Embryonic facial prominence (tissue), 1 donor: ENCODE measurements at regions not wholly inside any gene's neighbourhood (a gene's known extent, or its start where the extent isn't known, plus 50 kb on each side); places are given as distances from the start of the nearest gene placed in this dataset.

Experiments
- DNase-seq: peaks from one replicate; pipeline ENCODE4 v3.0.0-alpha.2; 2016; ENCODE audit errors: extremely low spot score

GRCh38 chr9:107931071-107931715 is 441.6 kb upstream of the KLF4 start:
- no peak for DNase-seq

GRCh38 chr9:107929443-107929842 is 439.9 kb upstream of the KLF4 start:
- DNase-seq: no peak

- no peak for DNase-seq
Measured at GRCh38 chr9:107928701-107929371, 439.3 kb upstream of the KLF4 start.

GRCh38 chr9:107927276-107927675 is 437.7 kb upstream of the KLF4 start:
- no peak for DNase-seq

- DNase-seq: no peak
Measured at GRCh38 chr9:107925749-107926297, 436.3 kb upstream of the KLF4 start.

GRCh38 chr9:107922260-107922659 is 432.7 kb upstream of the KLF4 start:
- no peak for DNase-seq

GRCh38 chr9:107919263-107919662 is 429.7 kb upstream of the KLF4 start:
- DNase-seq: no peak

- no peak for DNase-seq
Measured at GRCh38 chr9:107918749-107919148, 429.2 kb upstream of the KLF4 start.

- no peak for DNase-seq
Measured at GRCh38 chr9:107914151-107914550, 424.6 kb upstream of the KLF4 start.

- no peak for DNase-seq
Measured at GRCh38 chr9:107907715-107908114, 418.1 kb upstream of the KLF4 start.

GRCh38 chr9:107907255-107907654 is 417.7 kb upstream of the KLF4 start:
- DNase-seq: no peak

- no peak for DNase-seq
Measured at GRCh38 chr9:107906074-107906473, 416.5 kb upstream of the KLF4 start.

GRCh38 chr9:107905308-107906020 is 415.9 kb upstream of the KLF4 start:
- DNase-seq: no peak

GRCh38 chr9:107899961-107900330 is 410.4 kb upstream of the KLF4 start:
- DNase-seq: no peak

- DNase-seq: no peak
Measured at GRCh38 chr9:107898761-107899160, 409.2 kb upstream of the KLF4 start.

- no peak for DNase-seq
Measured at GRCh38 chr9:107896544-107896943, 407.0 kb upstream of the KLF4 start.

- peak; percentile 60 for DNase-seq
Measured at GRCh38 chr9:107895501-107896001, 406.0 kb upstream of the KLF4 start.

- peak; percentile 87 for DNase-seq
Measured at GRCh38 chr9:107894572-107895261, 405.1 kb upstream of the KLF4 start.

- DNase-seq: no peak
Measured at GRCh38 chr9:107890921-107891465, 401.4 kb upstream of the KLF4 start.

GRCh38 chr9:107888773-107889227 is 399.2 kb upstream of the KLF4 start:
- no peak for DNase-seq

GRCh38 chr9:107886826-107887225 is 397.3 kb upstream of the KLF4 start:
- DNase-seq: no peak
